ENCODE measurements at regions not wholly inside any gene's neighbourhood (a gene's known extent, or its start where the extent isn't known, plus 50 kb on each side); places are given as distances from the start of the nearest gene placed in this dataset.

DNA sequence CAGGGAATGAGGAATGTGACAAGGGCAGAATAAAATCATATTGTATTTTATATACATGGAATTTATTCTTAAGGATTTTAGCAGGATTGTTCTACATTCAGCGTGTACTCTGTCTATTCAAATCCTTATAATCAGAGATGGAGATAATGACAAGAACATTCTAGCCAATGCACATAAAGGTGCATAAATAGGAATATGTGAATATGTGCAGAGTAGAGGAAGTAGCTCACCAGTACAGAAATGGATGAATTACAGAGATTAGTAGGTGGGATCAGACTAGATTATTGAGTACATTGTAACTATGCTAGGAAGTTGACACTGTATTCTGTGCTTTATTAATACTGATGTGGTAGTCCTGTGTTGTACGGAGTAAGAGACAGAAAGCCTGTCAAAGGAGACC, 1308.8 kb downstream of the FAM181B start:
- Histone ChIP-seq H3K4me1 (ENCODE audit: insufficient read depth, low read length) (no peaks in the 10 kb centered on the region), H3K4me3 (replicated peaks in 1 of 3; ENCODE audit: insufficient read depth in 1 of 3, low read depth in 2 of 3, low read length in 3 of 3) (no peak overlapping the region), H3K79me2 (ENCODE audit: insufficient read depth, low read length) (no peaks in the 10 kb centered on the region), H3K9ac (ENCODE audit: insufficient read depth, low read depth, low read length) (no peak overlapping the region), H3K27me3 (ENCODE audit: control insufficient read depth in 1 of 2, insufficient read depth in 2 of 2, low read length in 2 of 2) (no peaks in the 10 kb centered on the region), H3K9me3 (ENCODE audit: low read length) (no peaks in the 10 kb centered on the region), H3K27ac (ENCODE audit: extremely low read length, insufficient read depth, low read length) (no peak overlapping the region), H3K4me2 (ENCODE audit: low read depth, low read length) (no peak overlapping the region), H3K36me3 (replicated peaks in 1 of 2; ENCODE audit: control insufficient read depth in 1 of 2, insufficient read depth in 2 of 2, low read length in 2 of 2) (no peaks in the 10 kb centered on the region), H4K20me1 (ENCODE audit: insufficient read depth, low read length) (no peaks in the 10 kb centered on the region), H2AFZ (ENCODE audit: low read length) (no peak overlapping the region)
- ATAC-seq = no peak
- ChIA-PET POLR2A (no interaction called here), CTCF (ENCODE audit: low intra/inter-chr PET ratio, low total read pairs) (no interaction called here)
- 6% methylated on average over 2 of the region's 2 CpGs for WGBS (ENCODE audit: low lambda C conversion rate)
- in situ Hi-C loops (cut with HindIII; ENCODE audit: extremely low pct_ligation_motif_present, low pct_unique_long_range_greater_than_20kb) (no loop called here), intact Hi-C loops (cut with micrococcal nuclease; ENCODE audit: unreplicated experiment) (no loop called here)
- FAIRE-seq = no peak
- no peak for DNase-seq (ENCODE audit: low spot score)
- no peak for TF ChIP-seq NFIB (CRISPR knock-in tag; IDR thresholded peaks at IDR 0.05; ENCODE audit: borderline replicate concordance)
- no peak for TF ChIP-seq MED1 (CRISPR knock-in tag; IDR thresholded peaks at IDR 0.05)
- no peak for TF ChIP-seq DNMT3B (CRISPR knock-in tag; conservative IDR thresholded peaks at IDR 0.05)
- BruUV-seq (replicated peaks) = no TSS peak

- no TSS peak for BruUV-seq (replicated peaks)
- no peak for DNase-seq (ENCODE audit: low spot score)
Observed at GRCh38 chr11:81422402-81422801, 1311.3 kb downstream of the FAM181B start.

More at GRCh38 chr11:81422402-81422801, 1311.3 kb downstream of the FAM181B start:
- Histone ChIP-seq H3K9ac (ENCODE audit: insufficient read depth, low read depth, low read length) (no peak overlapping the region), H3K4me3 (replicated peaks in 1 of 3; ENCODE audit: insufficient read depth in 1 of 3, low read depth in 2 of 3, low read length in 3 of 3) (no peak overlapping the region), H3K4me1 (ENCODE audit: insufficient read depth, low read length) (no peaks in the 10 kb centered on the region), H3K27me3 (ENCODE audit: control insufficient read depth in 1 of 2, insufficient read depth in 2 of 2, low read length in 2 of 2) (no peaks in the 10 kb centered on the region), H4K20me1 (ENCODE audit: insufficient read depth, low read length) (no peaks in the 10 kb centered on the region), H3K9me3 (ENCODE audit: low read length) (no peaks in the 10 kb centered on the region), H3K4me2 (ENCODE audit: low read depth, low read length) (no peak overlapping the region), H2AFZ (ENCODE audit: low read length) (no peak overlapping the region), H3K36me3 (replicated peaks in 1 of 2; ENCODE audit: control insufficient read depth in 1 of 2, insufficient read depth in 2 of 2, low read length in 2 of 2) (no peaks in the 10 kb centered on the region), H3K27ac (ENCODE audit: extremely low read length, insufficient read depth, low read length) (no peak overlapping the region), H3K79me2 (ENCODE audit: insufficient read depth, low read length) (no peaks in the 10 kb centered on the region)
- ATAC-seq = no peak
- in situ Hi-C loops (cut with HindIII; ENCODE audit: extremely low pct_ligation_motif_present, low pct_unique_long_range_greater_than_20kb) = no loop called here
- intact Hi-C loops (cut with micrococcal nuclease; ENCODE audit: unreplicated experiment) = no loop called here
- POLR2A ChIA-PET = no interaction called here
- FAIRE-seq = no peak
- CTCF ChIA-PET (ENCODE audit: low intra/inter-chr PET ratio, low total read pairs) = no interaction called here
- TF ChIP-seq SP5 (CRISPR knock-in tag; IDR thresholded peaks at IDR 0.05; ENCODE audit: borderline replicate concordance, low read depth) (no peak), DNMT1 (CRISPR knock-in tag; IDR thresholded peaks at IDR 0.05) (no peak), ZNF337 (CRISPR knock-in tag; IDR thresholded peaks at IDR 0.05; ENCODE audit: borderline replicate concordance, low read depth) (no peak), ZMAT5 (CRISPR knock-in tag; IDR thresholded peaks at IDR 0.05; ENCODE audit: borderline replicate concordance, low read depth) (no peak), FOXO1 (CRISPR knock-in tag; IDR thresholded peaks at IDR 0.05) (no peak), ZNF607 (CRISPR knock-in tag; IDR thresholded peaks at IDR 0.05; ENCODE audit: borderline replicate concordance) (no peak)
